HepG2 (cell line): ENCODE measurements at regions not wholly inside any gene's neighbourhood (a gene's known extent, or its start where the extent isn't known, plus 50 kb on each side); places are given as distances from the start of the nearest gene placed in this dataset.

Experiments used
- ATAC-seq: fragments of 200-7000 bp; cut with Tn5 transposase; 3 replicates; pipeline ENCODE4 v1.9.1; 2020; ENCODE audit warnings: mild to moderate bottlenecking, moderate library complexity
- BruUV-seq: library from RNA; stranded (reverse); fragments of 400-500 nt; replicated peaks from 2 replicates; lab custom pipeline; 2021; lab: Mats Ljungman, UMichigan
- CTCF ChIA-PET: fragments of 300-600 bp; formaldehyde crosslinking; extraction: SDS; loops from one replicate; lab custom pipeline; 2021; ENCODE audit warnings: low total read pairs, inconsistent platforms, low intra/inter-chr PET ratio; lab: Yijun Ruan, JAX
- POLR2A ChIA-PET: fragments of 350-600 bp; sonication (Branson Sonifier 250); formaldehyde crosslinking; loops from one replicate; lab custom pipeline; 2020; ENCODE audit warnings: antibody characterized with exemption, inconsistent platforms; lab: Yijun Ruan, JAX
- DNase-seq: peaks from one replicate; pipeline ENCODE4 v3.0.0-alpha.2; 2015; ENCODE audit warnings: low spot score
- FAIRE-seq: peaks from 3 replicates; lab custom pipeline; 2011; peaks lifted over from hg19 to GRCh38; lab: Jason Lieb, UNC
- H2AFZ ChIP-seq: one replicate; pipeline ENCODE4 v1.6.1; 2011; ENCODE audit warnings: low read length, inconsistent platforms
- H3K27ac ChIP-seq: fragments of 300-600 bp; 3 replicates; pipeline ENCODE4 v1.8.0; 2011; ENCODE audit warnings: mixed run types, mild to moderate bottlenecking, mixed read lengths, low read length, inconsistent platforms; ENCODE audit not compliant: insufficient read depth; ENCODE audit errors: extremely low read length
- H3K27me3 ChIP-seq, 2 experiments: fragments of 200-600 bp in 1 of 2; 2 replicates in 1 of 2; 3 replicates in 1 of 2; pipeline versions ENCODE4 v1.6.0 to v1.8.0; 2011; ENCODE audit warnings: low read length in 2 of 2, mild to moderate bottlenecking in 2 of 2, moderate library complexity in 2 of 2, inconsistent platforms in 1 of 2; ENCODE audit not compliant: insufficient read depth in 2 of 2, control insufficient read depth in 1 of 2
- H3K36me3 ChIP-seq, 2 experiments: fragments of 200-600 bp in 1 of 2; replicated peaks in 1 of 2; 2 replicates in 1 of 2; 3 replicates in 1 of 2; pipeline versions ENCODE4 v1.5.1 to v1.8.0; 2011; ENCODE audit warnings: low read length in 2 of 2, inconsistent platforms in 1 of 2; ENCODE audit not compliant: insufficient read depth in 2 of 2, control insufficient read depth in 1 of 2
- H3K4me1 ChIP-seq: 2 replicates; pipeline ENCODE4 v1.5.1; 2012; ENCODE audit warnings: low read length, inconsistent platforms; ENCODE audit not compliant: insufficient read depth
- H3K4me2 ChIP-seq: 2 replicates; pipeline ENCODE4 v1.6.0; 2011; ENCODE audit warnings: low read depth, low read length, inconsistent platforms
- H3K4me3 ChIP-seq, 3 experiments: fragments of 200-600 bp in 1 of 3; sonication (generic), shearing (Covaris generic) in 1 of 3; replicated peaks in 1 of 3; 2 replicates each; pipeline ENCODE4 v1.5.1; 2011 to 2016; ENCODE audit warnings: low read length in 3 of 3, inconsistent platforms in 2 of 3, low read depth in 2 of 3, mild to moderate bottlenecking in 2 of 3, control low read depth in 1 of 3, mixed read lengths in 1 of 3; ENCODE audit not compliant: insufficient read depth in 1 of 3
- H3K79me2 ChIP-seq: one replicate; pipeline ENCODE4 v1.6.1; 2011; ENCODE audit warnings: low read length, inconsistent platforms; ENCODE audit not compliant: insufficient read depth
- H3K9ac ChIP-seq: 2 replicates; pipeline ENCODE4 v1.6.0; 2011; ENCODE audit warnings: mild to moderate bottlenecking, low read depth, low read length, inconsistent platforms; ENCODE audit not compliant: insufficient read depth
- H3K9me3 ChIP-seq: 2 replicates; pipeline ENCODE4 v1.5.1; 2012; ENCODE audit warnings: mild to moderate bottlenecking, low read length
- H4K20me1 ChIP-seq: 2 replicates; pipeline ENCODE4 v1.6.0; 2011; ENCODE audit warnings: inconsistent platforms, mild to moderate bottlenecking, low read length, moderate library complexity; ENCODE audit not compliant: insufficient read depth
- AKAP8 ChIP-seq: sonication (generic); formaldehyde crosslinking; IDR thresholded peaks from 2 replicates; pipeline ENCODE4 v1.5.1; 2020; ENCODE audit warnings: mild to moderate bottlenecking, missing genetic modification reagents
- EP300 ChIP-seq, 3 experiments: sonication (generic) in 1 of 3; formaldehyde crosslinking in 1 of 3; IDR thresholded peaks; 2 replicates each; pipeline versions ENCODE4 v1.5.1 to v1.6.1; 2011 to 2020; ENCODE audit warnings: low read depth in 2 of 3, low read length in 2 of 3, borderline replicate concordance in 1 of 3, improper control_type of control experiment in 1 of 3, mild to moderate bottlenecking in 1 of 3, missing genetic modification reagents in 1 of 3, moderate library complexity in 1 of 3
- FOXO1 ChIP-seq: sonication (generic); formaldehyde crosslinking; IDR thresholded peaks from 2 replicates; pipeline ENCODE4 v1.4.0; 2020; ENCODE audit warnings: missing genetic modification reagents
- GATAD2A ChIP-seq: IDR thresholded peaks from 2 replicates; pipeline ENCODE4 v1.6.1; 2016
- HNF4A ChIP-seq: sonication (generic); formaldehyde crosslinking; IDR thresholded peaks from 2 replicates; pipeline ENCODE4 v1.4.0; 2020; ENCODE audit warnings: missing genetic modification reagents
- MAFK ChIP-seq, 2 experiments: IDR thresholded peaks in 1 of 2; conservative IDR thresholded peaks in 1 of 2; 2 replicates each; pipeline ENCODE4 v1.6.1; 2011; ENCODE audit warnings: improper control_type of control experiment in 2 of 2, low read length in 2 of 2
- NCOA2 ChIP-seq: sonication (generic); formaldehyde crosslinking; IDR thresholded peaks from 2 replicates; pipeline ENCODE4 v1.8.0; 2022; ENCODE audit warnings: inconsistent platforms
- POGZ ChIP-seq: sonication (generic); formaldehyde crosslinking; IDR thresholded peaks from 2 replicates; pipeline ENCODE4 v1.4.0; 2020; ENCODE audit warnings: mild to moderate bottlenecking, missing genetic modification reagents
- SOX13 ChIP-seq, 3 experiments: fragments of 450-650 bp in 1 of 3; sonication (generic) in 1 of 3; formaldehyde crosslinking in 1 of 3; IDR thresholded peaks in 2 of 3; conservative IDR thresholded peaks in 1 of 3; 2 replicates each; pipeline versions ENCODE4 v1.5.0 to v1.6.1; 2016 to 2020; ENCODE audit warnings: antibody characterized with exemption in 1 of 3, mild to moderate bottlenecking in 1 of 3, missing compliant biosample characterization in 1 of 3, missing genetic modification reagents in 1 of 3, moderate library complexity in 1 of 3
- SUZ12 ChIP-seq: fragments of 150-350 bp; IDR thresholded peaks from 2 replicates; pipeline ENCODE4 v1.6.1; 2014; ENCODE audit warnings: low read depth, low read length
- ZNF432 ChIP-seq: sonication (generic); formaldehyde crosslinking; IDR thresholded peaks from 2 replicates; pipeline ENCODE4 v1.5.0; 2020; ENCODE audit warnings: missing genetic modification reagents, mild to moderate bottlenecking, borderline replicate concordance
- WGBS: methylation state at CpG from one replicate; pipeline ENCODE4 v1.1.6; 2017; ENCODE audit warnings: low lambda C conversion rate; 5-methylcytosine and 5-hydroxymethylcytosine counted together
- in situ Hi-C: cut with HindIII; loops from 2 replicates; pipeline ENCODE4 v1.10.0; 2017; ENCODE audit warnings: low pct_unique_long_range_greater_than_20kb; ENCODE audit not compliant: extremely low pct_ligation_motif_present
- intact Hi-C: fragments of 100-400 bp; cut with micrococcal nuclease; formaldehyde crosslinking; loops from one replicate; pipeline ENCODE4 v1.10.0; 2022; ENCODE audit not compliant: unreplicated experiment
- TF ChIP-seq, protein P1 (sequence below): sonication (generic); formaldehyde crosslinking; IDR thresholded peaks from 2 replicates; pipeline ENCODE4 v1.4.0; 2020; ENCODE audit warnings: missing genetic modification reagents, borderline replicate concordance
- TF ChIP-seq, protein P2 (sequence below): sonication (generic); formaldehyde crosslinking; IDR thresholded peaks from 2 replicates; pipeline ENCODE4 v1.4.0; 2020; ENCODE audit warnings: missing genetic modification reagents
- TF ChIP-seq, protein P3 (sequence below): sonication (generic); formaldehyde crosslinking; conservative IDR thresholded peaks from 2 replicates; pipeline ENCODE4 v1.4.0; 2020; ENCODE audit warnings: missing genetic modification reagents

DNA sequence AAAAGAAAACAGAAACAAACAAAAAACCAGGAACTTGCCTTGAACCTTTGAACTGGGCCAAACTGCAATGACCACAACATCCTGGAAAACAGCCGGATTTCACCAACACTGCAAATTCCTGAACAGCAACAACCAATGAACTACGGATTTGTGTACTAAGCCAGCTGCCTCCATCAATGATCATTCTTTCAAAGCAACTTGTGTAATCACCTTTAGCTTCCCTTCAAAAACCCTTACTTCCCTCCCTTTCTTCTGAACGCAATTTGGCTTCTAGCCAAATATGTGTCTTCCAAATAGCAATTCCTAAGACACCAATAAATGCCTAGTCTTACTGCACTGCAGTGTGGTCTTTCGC lies 98.5 kb upstream of the FAM47C start:
- H4K20me1 ChIP-seq = no peaks in the 10 kb centered on the region
- H3K4me1 ChIP-seq = peaks cover 7% of the 10 kb centered on the region
- no peak for FAIRE-seq
- H3K9ac ChIP-seq = no peak overlapping the region
- POLR2A ChIA-PET = no interaction called here
- H3K79me2 ChIP-seq = no peaks in the 10 kb centered on the region
- CTCF ChIA-PET = no interaction called here
- H3K27me3 ChIP-seq = no peaks in the 10 kb centered on the region
- H3K9me3 ChIP-seq = no peaks in the 10 kb centered on the region
- in situ Hi-C loops = no loop called here
- H3K4me2 ChIP-seq = peak overlapping the region; percentile 12; the same call in 1 of the 2 replicates
- intact Hi-C loops = no loop called here
- peak; percentile 74 for ATAC-seq
- H3K27ac ChIP-seq = no peak overlapping the region
- H3K36me3 ChIP-seq = no peaks in the 10 kb centered on the region
- 30% methylated on average over 3 of the region's 4 CpGs for WGBS
- no peak overlapping the region for H3K4me3 ChIP-seq
- no peak overlapping the region for H2AFZ ChIP-seq
- BruUV-seq = no TSS peak
- peak; percentile 49 for DNase-seq
- TF ChIP-seq AKAP8 (CRISPR knock-in tag) = no peak
- no peak for TF ChIP-seq SOX13 (IDR thresholded peaks at IDR 0.05)
- TF ChIP-seq SOX13 (CRISPR knock-in tag; conservative IDR thresholded peaks at IDR 0.05 in 1 of 2, IDR thresholded peaks at IDR 0.05 in 1 of 2) = peak in 1 of 2 experiments; percentile 21; a peak in 1 of 4 replicates
- peak; percentile 64; the same call in 1 of the 2 replicates for TF ChIP-seq FOXO1 (CRISPR knock-in tag)
- no peak for TF ChIP-seq SUZ12
- no peak for TF ChIP-seq POGZ (CRISPR knock-in tag)
- TF ChIP-seq NCOA2 (CRISPR knock-in tag) = peak; percentile 38; the same call in 1 of the 2 replicates
- 0 out of 4 replicates have a peak, but pooled peaks of 1 of the 2 experiments have one; percentile 17 for TF ChIP-seq EP300 (IDR thresholded peaks at IDR 0.05; ENCODE audit: low read depth in 2 of 2, low read length in 2 of 2)
- TF ChIP-seq EP300 (CRISPR knock-in tag; IDR thresholded peaks at IDR 0.05; ENCODE audit: borderline replicate concordance) = no peak
- peak; percentile 22 to 30; a peak in 1 of 4 replicates for TF ChIP-seq MAFK (conservative IDR thresholded peaks at IDR 0.05 in 1 of 2, IDR thresholded peaks at IDR 0.05 in 1 of 2; ENCODE audit: low read length in 2 of 2)
- TF ChIP-seq HNF4A (CRISPR knock-in tag) = peak; percentile 57
- TF ChIP-seq GATAD2A (CRISPR knock-in tag) = 0 out of 2 replicates have a peak, but pooled peaks have one; percentile 24
- TF ChIP-seq, protein P1, sequence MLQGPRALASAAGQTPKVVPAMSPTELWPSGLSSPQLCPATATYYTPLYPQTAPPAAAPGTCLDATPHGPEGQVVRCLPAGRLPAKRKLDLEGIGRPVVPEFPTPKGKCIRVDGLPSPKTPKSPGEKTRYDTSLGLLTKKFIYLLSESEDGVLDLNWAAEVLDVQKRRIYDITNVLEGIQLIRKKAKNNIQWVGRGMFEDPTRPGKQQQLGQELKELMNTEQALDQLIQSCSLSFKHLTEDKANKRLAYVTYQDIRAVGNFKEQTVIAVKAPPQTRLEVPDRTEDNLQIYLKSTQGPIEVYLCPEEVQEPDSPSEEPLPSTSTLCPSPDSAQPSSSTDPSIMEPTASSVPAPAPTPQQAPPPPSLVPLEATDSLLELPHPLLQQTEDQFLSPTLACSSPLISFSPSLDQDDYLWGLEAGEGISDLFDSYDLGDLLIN (CRISPR knock-in tag) = no peak
- TF ChIP-seq, protein P2, sequence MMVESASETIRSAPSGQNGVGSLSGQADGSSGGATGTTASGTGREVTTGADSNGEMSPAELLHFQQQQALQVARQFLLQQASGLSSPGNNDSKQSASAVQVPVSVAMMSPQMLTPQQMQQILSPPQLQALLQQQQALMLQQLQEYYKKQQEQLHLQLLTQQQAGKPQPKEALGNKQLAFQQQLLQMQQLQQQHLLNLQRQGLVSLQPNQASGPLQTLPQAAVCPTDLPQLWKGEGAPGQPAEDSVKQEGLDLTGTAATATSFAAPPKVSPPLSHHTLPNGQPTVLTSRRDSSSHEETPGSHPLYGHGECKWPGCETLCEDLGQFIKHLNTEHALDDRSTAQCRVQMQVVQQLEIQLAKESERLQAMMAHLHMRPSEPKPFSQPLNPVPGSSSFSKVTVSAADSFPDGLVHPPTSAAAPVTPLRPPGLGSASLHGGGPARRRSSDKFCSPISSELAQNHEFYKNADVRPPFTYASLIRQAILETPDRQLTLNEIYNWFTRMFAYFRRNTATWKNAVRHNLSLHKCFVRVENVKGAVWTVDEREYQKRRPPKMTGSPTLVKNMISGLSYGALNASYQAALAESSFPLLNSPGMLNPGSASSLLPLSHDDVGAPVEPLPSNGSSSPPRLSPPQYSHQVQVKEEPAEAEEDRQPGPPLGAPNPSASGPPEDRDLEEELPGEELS (CRISPR knock-in tag) = peak; percentile 76
- TF ChIP-seq, protein P3, sequence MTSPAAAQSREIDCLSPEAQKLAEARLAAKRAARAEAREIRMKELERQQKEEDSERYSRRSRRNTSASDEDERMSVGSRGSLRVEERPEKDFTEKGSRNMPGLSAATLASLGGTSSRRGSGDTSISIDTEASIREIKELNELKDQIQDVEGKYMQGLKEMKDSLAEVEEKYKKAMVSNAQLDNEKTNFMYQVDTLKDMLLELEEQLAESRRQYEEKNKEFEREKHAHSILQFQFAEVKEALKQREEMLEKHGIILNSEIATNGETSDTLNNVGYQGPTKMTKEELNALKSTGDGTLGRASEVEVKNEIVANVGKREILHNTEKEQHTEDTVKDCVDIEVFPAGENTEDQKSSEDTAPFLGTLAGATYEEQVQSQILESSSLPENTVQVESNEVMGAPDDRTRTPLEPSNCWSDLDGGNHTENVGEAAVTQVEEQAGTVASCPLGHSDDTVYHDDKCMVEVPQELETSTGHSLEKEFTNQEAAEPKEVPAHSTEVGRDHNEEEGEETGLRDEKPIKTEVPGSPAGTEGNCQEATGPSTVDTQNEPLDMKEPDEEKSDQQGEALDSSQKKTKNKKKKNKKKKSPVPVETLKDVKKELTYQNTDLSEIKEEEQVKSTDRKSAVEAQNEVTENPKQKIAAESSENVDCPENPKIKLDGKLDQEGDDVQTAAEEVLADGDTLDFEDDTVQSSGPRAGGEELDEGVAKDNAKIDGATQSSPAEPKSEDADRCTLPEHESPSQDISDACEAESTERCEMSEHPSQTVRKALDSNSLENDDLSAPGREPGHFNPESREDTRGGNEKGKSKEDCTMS (CRISPR knock-in tag) = no peak
- no peak for TF ChIP-seq ZNF432 (CRISPR knock-in tag)
